Hepatocyte (in vitro differentiated cells): ENCODE measurements at regions not wholly inside any gene's neighbourhood (a gene's known extent, or its start where the extent isn't known, plus 50 kb on each side); places are given as distances from the start of the nearest gene placed in this dataset.

Experiments used
- DNase-seq: peaks from one replicate; pipeline ENCODE4 v3.0.0-alpha.2; 2016; ENCODE audit warnings: low spot score
- H2AFZ ChIP-seq: fragments of 200-600 bp; sonication (generic); 2 replicates; pipeline ENCODE4 v1.6.0; 2016; ENCODE audit warnings: antibody characterized with exemption, mild to moderate bottlenecking
- H3K27ac ChIP-seq: fragments of 200-600 bp; sonication (generic); 2 replicates; pipeline ENCODE4 v1.5.1; 2016; ENCODE audit warnings: mild to moderate bottlenecking
- H3K27me3 ChIP-seq: fragments of 200-600 bp; sonication (generic); 2 replicates; pipeline ENCODE4 v1.6.1; 2016
- H3K36me3 ChIP-seq: fragments of 200-600 bp; sonication (generic); replicated peaks from 2 replicates; pipeline ENCODE4 v1.5.1; 2016; ENCODE audit warnings: low read depth; ENCODE audit not compliant: insufficient read depth
- H3K4me1 ChIP-seq: fragments of 200-600 bp; sonication (generic); 2 replicates; pipeline ENCODE4 v1.5.1; 2016; ENCODE audit warnings: mild to moderate bottlenecking, moderate library complexity; ENCODE audit not compliant: insufficient read depth
- H3K4me2 ChIP-seq: fragments of 200-600 bp; sonication (generic); 2 replicates; pipeline ENCODE4 v1.6.0; 2016
- H3K4me3 ChIP-seq: fragments of 200-600 bp; sonication (generic); 2 replicates; pipeline ENCODE4 v1.5.1; 2016; ENCODE audit warnings: mild to moderate bottlenecking
- H3K79me2 ChIP-seq: fragments of 200-600 bp; sonication (generic); 2 replicates; pipeline ENCODE4 v1.6.0; 2017; ENCODE audit warnings: mild to moderate bottlenecking
- H3K9me2 ChIP-seq: fragments of 200-600 bp; sonication (generic); replicated peaks from 2 replicates; pipeline ENCODE4 v1.6.0; 2017; ENCODE audit warnings: mild to moderate bottlenecking; ENCODE audit not compliant: insufficient read depth
- H3K9me3 ChIP-seq: fragments of 200-600 bp; sonication (generic); 2 replicates; pipeline ENCODE4 v1.5.1; 2016; ENCODE audit warnings: low read depth, mild to moderate bottlenecking
- H4K20me1 ChIP-seq: fragments of 200-600 bp; sonication (generic); 2 replicates; pipeline ENCODE4 v1.6.0; 2016; ENCODE audit warnings: mild to moderate bottlenecking; ENCODE audit not compliant: insufficient read depth, poor library complexity, severe bottlenecking
- CTCF ChIP-seq: fragments of 200-600 bp; sonication (generic); IDR thresholded peaks from 2 replicates; pipeline ENCODE4 v1.5.1; 2016; ENCODE audit warnings: antibody characterized with exemption, mild to moderate bottlenecking; ENCODE audit not compliant: poor library complexity
- EZH2 ChIP-seq: fragments of 200-600 bp; sonication (generic); IDR thresholded peaks from 2 replicates; pipeline ENCODE4 v1.6.1; 2016; ENCODE audit warnings: antibody characterized with exemption, mild to moderate bottlenecking, borderline replicate concordance
- EZH2phosphoT487 ChIP-seq: fragments of 200-600 bp; sonication (generic); IDR thresholded peaks from one replicate; pipeline ENCODE4 v1.6.1; 2018; ENCODE audit warnings: antibody characterized with exemption, mild to moderate bottlenecking, low read depth, moderate library complexity; ENCODE audit not compliant: unreplicated experiment, severe bottlenecking
- WGBS: methylation state at CpG from one replicate; pipeline ENCODE4 v1.1.6; 2016; ENCODE audit warnings: low lambda C conversion rate; ENCODE audit errors: missing lambda C conversion rate; 5-methylcytosine and 5-hydroxymethylcytosine counted together

DNA sequence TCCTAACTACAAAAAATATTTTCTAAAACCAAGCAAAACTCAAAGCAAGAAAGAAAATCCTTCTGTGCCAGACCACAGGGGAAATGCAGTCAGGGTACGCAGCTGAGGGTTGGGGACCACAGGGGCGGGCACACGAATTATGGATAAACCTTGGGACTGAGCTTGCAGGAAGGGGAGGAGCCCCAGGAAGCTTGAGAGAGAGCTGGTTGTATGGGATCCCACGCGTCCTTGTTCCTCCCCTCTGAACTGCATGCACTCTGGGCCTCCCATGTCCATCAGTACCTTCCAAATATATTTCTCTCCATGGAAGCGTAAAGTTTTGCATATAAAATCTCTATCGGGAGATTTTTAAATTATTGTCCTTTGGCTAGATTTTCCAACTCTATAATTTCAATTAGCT, 673.4 kb downstream of the TBC1D22A start:
- Histone ChIP-seq H3K36me3 (no peaks in the 10 kb centered on the region), H2AFZ (no peak overlapping the region), H3K4me1 (no peaks in the 10 kb centered on the region), H3K27me3 (no peaks in the 10 kb centered on the region), H3K9me3 (no peaks in the 10 kb centered on the region), H4K20me1 (no peaks in the 10 kb centered on the region), H3K9me2 (no peaks in the 10 kb centered on the region), H3K4me3 (no peak overlapping the region), H3K4me2 (no peak overlapping the region), H3K79me2 (no peaks in the 10 kb centered on the region), H3K27ac (no peak overlapping the region)
- TF ChIP-seq CTCF: no peak
- TF ChIP-seq EZH2: no peak
- DNase-seq: no peak
- WGBS: 81% methylated on average over 7 of the region's 7 CpGs

DNA sequence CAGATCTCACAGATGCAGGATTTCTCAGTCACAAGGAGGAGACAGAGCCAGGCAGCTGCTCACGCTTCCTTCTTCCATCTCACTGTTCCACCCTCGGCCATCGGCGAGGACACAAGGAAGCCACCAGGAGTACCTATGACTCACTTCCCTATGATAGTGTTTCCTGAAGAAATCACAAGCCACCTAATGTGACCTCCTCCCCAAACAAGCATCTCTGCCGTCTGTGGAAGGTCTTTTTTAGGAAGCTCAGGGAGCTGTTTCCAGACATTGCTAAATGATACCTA, 672.7 kb downstream of the TBC1D22A start:
- no peak overlapping the region for H3K27ac ChIP-seq
- 79% methylated on average over 5 of the region's 5 CpGs for WGBS
- no peaks in the 10 kb centered on the region for H3K9me3 ChIP-seq
- no peak overlapping the region for H3K4me3 ChIP-seq
- H3K79me2 ChIP-seq: no peaks in the 10 kb centered on the region
- H3K27me3 ChIP-seq: no peaks in the 10 kb centered on the region
- TF ChIP-seq EZH2phosphoT487 (no peak), EZH2 (no peak), CTCF (no peak)
- no peaks in the 10 kb centered on the region for H3K9me2 ChIP-seq
- no peak overlapping the region for H3K4me2 ChIP-seq
- DNase-seq: no peak
- no peak overlapping the region for H2AFZ ChIP-seq
- H3K36me3 ChIP-seq: no peaks in the 10 kb centered on the region
- no peaks in the 10 kb centered on the region for H3K4me1 ChIP-seq
- H4K20me1 ChIP-seq: no peaks in the 10 kb centered on the region

GRCh38 chr22:47434336-47435203, 672.1 kb downstream of the TBC1D22A start:
- TF ChIP-seq CTCF (no peak), EZH2phosphoT487 (no peak), EZH2 (no peak)
- Histone ChIP-seq H3K9me2 (no peaks in the 10 kb centered on the region), H3K36me3 (no peaks in the 10 kb centered on the region), H3K4me2 (no peak overlapping the region), H3K4me1 (no peaks in the 10 kb centered on the region), H2AFZ (no peak overlapping the region), H3K27ac (no peak overlapping the region), H4K20me1 (no peaks in the 10 kb centered on the region), H3K9me3 (no peaks in the 10 kb centered on the region), H3K27me3 (no peaks in the 10 kb centered on the region), H3K79me2 (no peaks in the 10 kb centered on the region), H3K4me3 (no peak overlapping the region)
- DNase-seq: no peak
- WGBS: 81% methylated on average over 17 of the region's 17 CpGs

DNA sequence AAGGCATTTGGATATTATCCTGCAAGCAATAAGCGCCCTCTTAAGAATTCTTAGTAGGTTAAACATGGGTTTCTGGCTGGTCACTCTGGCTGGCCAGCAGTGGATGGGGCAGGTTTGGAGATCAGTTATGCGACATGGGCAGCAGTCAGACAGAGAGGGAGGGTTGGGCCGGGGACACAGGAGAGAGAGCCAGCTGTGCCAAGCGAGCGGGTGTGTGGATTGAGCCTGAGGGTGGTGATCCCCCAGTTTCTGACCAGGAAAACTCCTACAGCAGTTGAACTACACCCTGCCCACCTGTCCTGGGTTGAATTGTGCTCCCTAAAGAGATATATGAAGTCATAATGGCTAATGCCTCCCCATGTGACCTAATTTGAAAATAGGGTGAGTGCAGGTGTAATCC, 671.2 kb downstream of the TBC1D22A start:
- 72% methylated on average over 5 of the region's 5 CpGs for WGBS
- Histone ChIP-seq H3K4me2 (no peak overlapping the region), H2AFZ (no peak overlapping the region), H3K9me2 (no peaks in the 10 kb centered on the region), H3K4me1 (no peaks in the 10 kb centered on the region), H3K27ac (no peak overlapping the region), H3K79me2 (no peaks in the 10 kb centered on the region), H4K20me1 (no peaks in the 10 kb centered on the region), H3K27me3 (no peaks in the 10 kb centered on the region), H3K4me3 (no peak overlapping the region), H3K9me3 (no peaks in the 10 kb centered on the region), H3K36me3 (no peaks in the 10 kb centered on the region)
- TF ChIP-seq EZH2: no peak
- no peak for TF ChIP-seq EZH2phosphoT487
- no peak for TF ChIP-seq CTCF
- no peak for DNase-seq
